IMR-90 (cell line): ENCODE measurements at regions not wholly inside any gene's neighbourhood (a gene's known extent, or its start where the extent isn't known, plus 50 kb on each side); places are given as distances from the start of the nearest gene placed in this dataset.

Experiments used
- ATAC-seq: fragments of 200-7000 bp; cut with Tn5 transposase; 2 replicates; pipeline ENCODE4 v1.9.1; 2020; ENCODE audit warnings: low read depth, mild to moderate bottlenecking, moderate library complexity
- BruUV-seq: library from RNA; stranded (reverse); fragments of 400-500 nt; replicated peaks from 2 replicates; lab custom pipeline; 2021; lab: Mats Ljungman, UMichigan
- CTCF ChIA-PET: fragments of 300-600 bp; formaldehyde crosslinking; extraction: SDS; loops from one replicate; lab custom pipeline; 2021; ENCODE audit warnings: antibody characterized with exemption; lab: Yijun Ruan, JAX
- POLR2A ChIA-PET: fragments of 300-600 bp; sonication (Branson Sonifier 250); formaldehyde crosslinking; loops from one replicate; lab custom pipeline; 2022; ENCODE audit warnings: antibody characterized with exemption; ENCODE audit not compliant: unreplicated experiment; lab: Charles Lee
- DNase-seq: peaks from one replicate; pipeline ENCODE4 v3.0.0; 2013
- H2AFZ ChIP-seq: replicated peaks from 2 replicates; pipeline ENCODE3; 2013; ENCODE audit warnings: low read length, mild to moderate bottlenecking; ENCODE audit not compliant: poor library complexity
- H2AK5ac ChIP-seq: 2 replicates; pipeline ENCODE4 v1.6.1; 2013; ENCODE audit warnings: low read depth, low read length, inconsistent platforms
- H2AK9ac ChIP-seq: replicated peaks from 2 replicates; pipeline ENCODE3; 2013; ENCODE audit warnings: mild to moderate bottlenecking, low read depth, low read length, moderate library complexity; ENCODE audit not compliant: poor library complexity
- H2BK120ac ChIP-seq: 2 replicates; pipeline ENCODE4 v1.6.1; 2013; ENCODE audit warnings: low read depth, low read length, inconsistent platforms
- H2BK15ac ChIP-seq: 3 replicates; pipeline ENCODE4 v1.6.1; 2013; ENCODE audit warnings: low read depth, low read length, inconsistent platforms
- H2BK20ac ChIP-seq: 2 replicates; pipeline ENCODE4 v1.6.1; 2013; ENCODE audit warnings: low read depth, mild to moderate bottlenecking, inconsistent platforms, low read length, moderate library complexity
- H2BK5ac ChIP-seq: 2 replicates; pipeline ENCODE4 v1.6.1; 2013; ENCODE audit warnings: mild to moderate bottlenecking, low read depth, low read length, inconsistent platforms; ENCODE audit not compliant: poor library complexity, severe bottlenecking
- H3K14ac ChIP-seq: replicated peaks from 2 replicates; pipeline ENCODE4 v1.6.1; 2013; ENCODE audit warnings: low read depth, low read length, inconsistent platforms
- H3K18ac ChIP-seq: 2 replicates; pipeline ENCODE4 v1.6.1; 2013; ENCODE audit warnings: low read depth, low read length, control low read depth
- H3K23ac ChIP-seq: 2 replicates; pipeline ENCODE4 v1.6.1; 2013; ENCODE audit warnings: low read depth, low read length, inconsistent platforms
- H3K27ac ChIP-seq: 2 replicates; pipeline ENCODE4 v1.5.1; 2013; ENCODE audit warnings: mild to moderate bottlenecking, control low read depth, low read length; ENCODE audit not compliant: insufficient read depth
- H3K27me3 ChIP-seq: 2 replicates; pipeline ENCODE4 v1.6.1; 2013; ENCODE audit warnings: low read length; ENCODE audit not compliant: control insufficient read depth, insufficient read depth
- H3K36me3 ChIP-seq: 2 replicates; pipeline ENCODE4 v1.6.1; 2013; ENCODE audit warnings: low read length, mixed read lengths; ENCODE audit not compliant: control insufficient read depth, insufficient read depth
- H3K4ac ChIP-seq: 2 replicates; pipeline ENCODE4 v1.6.1; 2013; ENCODE audit warnings: low read depth, low read length, inconsistent platforms
- H3K4me1 ChIP-seq: 2 replicates; pipeline ENCODE4 v1.6.1; 2013; ENCODE audit warnings: low read length, mixed read lengths; ENCODE audit not compliant: control insufficient read depth, insufficient read depth
- H3K4me2 ChIP-seq: 2 replicates; pipeline ENCODE4 v1.6.1; 2013; ENCODE audit warnings: low read depth, mild to moderate bottlenecking, control low read depth, low read length, moderate library complexity
- H3K4me3 ChIP-seq: 2 replicates; pipeline ENCODE4 v1.5.1; 2013; ENCODE audit warnings: low read depth, mild to moderate bottlenecking, control low read depth, low read length, moderate library complexity; ENCODE audit not compliant: insufficient read depth
- H3K56ac ChIP-seq: 2 replicates; pipeline ENCODE4 v1.6.1; 2013; ENCODE audit warnings: low read length, inconsistent platforms; ENCODE audit not compliant: insufficient read depth; ENCODE audit errors: extremely low read depth
- H3K79me1 ChIP-seq, 2 experiments: 2 replicates each; pipeline ENCODE4 v1.6.1; 2013; ENCODE audit warnings: low read length in 2 of 2, inconsistent platforms in 1 of 2, low read depth in 1 of 2
- H3K9ac ChIP-seq: 2 replicates; pipeline ENCODE4 v1.6.1; 2013; ENCODE audit warnings: low read depth, low read length, control low read depth
- H3K9me1 ChIP-seq: 2 replicates; pipeline ENCODE4 v1.6.1; 2013; ENCODE audit warnings: low read length, inconsistent platforms; ENCODE audit not compliant: insufficient read depth
- H3K9me3 ChIP-seq: 2 replicates; pipeline ENCODE4 v1.6.1; 2013; ENCODE audit warnings: low read length; ENCODE audit not compliant: control insufficient read depth, insufficient read depth
- H4K20me1 ChIP-seq: 2 replicates; pipeline ENCODE4 v1.6.1; 2013; ENCODE audit warnings: low read length, inconsistent platforms; ENCODE audit not compliant: insufficient read depth
- H4K5ac ChIP-seq: 2 replicates; pipeline ENCODE4 v1.6.1; 2013; ENCODE audit warnings: mild to moderate bottlenecking, low read depth, low read length, control low read depth
- H4K8ac ChIP-seq, 2 experiments: 2 replicates each; pipeline ENCODE4 v1.6.1; 2013; ENCODE audit warnings: low read depth in 2 of 2, low read length in 2 of 2, control low read depth in 1 of 2, inconsistent platforms in 1 of 2
- H4K91ac ChIP-seq: 2 replicates; pipeline ENCODE4 v1.6.1; 2013; ENCODE audit warnings: low read depth, low read length, inconsistent platforms; ENCODE audit not compliant: insufficient read depth
- BHLHE40 ChIP-seq: fragments of 150-350 bp; IDR thresholded peaks from 2 replicates; pipeline ENCODE4 v1.6.1; 2016; ENCODE audit warnings: mild to moderate bottlenecking, low read depth, low read length
- CEBPB ChIP-seq: IDR thresholded peaks from 2 replicates; pipeline ENCODE4 v1.6.1; 2012; ENCODE audit warnings: low read depth, low read length, improper control_type of control experiment
- CTCF ChIP-seq: conservative IDR thresholded peaks from 2 replicates; pipeline ENCODE4 v1.5.1; 2012; ENCODE audit warnings: mild to moderate bottlenecking, low read depth, low read length, improper control_type of control experiment
- ELK1 ChIP-seq: fragments of 150-350 bp; IDR thresholded peaks from 2 replicates; pipeline ENCODE4 v1.6.1; 2016; ENCODE audit warnings: low read depth, mild to moderate bottlenecking, low read length, moderate library complexity, borderline replicate concordance
- FOS ChIP-seq: fragments of 150-350 bp; IDR thresholded peaks from 2 replicates; pipeline ENCODE4 v1.6.1; 2016; ENCODE audit warnings: low read depth, low read length
- MAFK ChIP-seq: IDR thresholded peaks from 2 replicates; pipeline ENCODE4 v1.6.1; 2012; ENCODE audit warnings: low read depth, low read length, improper control_type of control experiment
- MAZ ChIP-seq: IDR thresholded peaks from 2 replicates; pipeline ENCODE4 v1.6.1; 2012; ENCODE audit warnings: low read depth, mild to moderate bottlenecking, low read length, improper control_type of control experiment, moderate library complexity, borderline replicate concordance
- MXI1 ChIP-seq: IDR thresholded peaks from 2 replicates; pipeline ENCODE4 v1.6.1; 2012; ENCODE audit warnings: low read depth, mild to moderate bottlenecking, low read length, moderate library complexity, borderline replicate concordance
- NFE2L2 ChIP-seq: fragments of 150-350 bp; IDR thresholded peaks from 2 replicates; pipeline ENCODE4 v1.6.1; 2016; ENCODE audit warnings: low read depth, mild to moderate bottlenecking, low read length
- POLR2A ChIP-seq: IDR thresholded peaks from 2 replicates; pipeline ENCODE4 v1.6.1; 2012; ENCODE audit warnings: mild to moderate bottlenecking, low read depth, low read length
- RAD21 ChIP-seq: IDR thresholded peaks from 2 replicates; pipeline ENCODE4 v1.6.1; 2012; ENCODE audit warnings: low read length, improper control_type of control experiment
- RCOR1 ChIP-seq: IDR thresholded peaks from 2 replicates; pipeline ENCODE4 v1.6.1; 2012; ENCODE audit warnings: mild to moderate bottlenecking, low read length, improper control_type of control experiment; ENCODE audit not compliant: insufficient replicate concordance
- SMC3 ChIP-seq: fragments of 150-350 bp; IDR thresholded peaks from 2 replicates; pipeline ENCODE4 v1.6.1; 2016; ENCODE audit warnings: low read depth, mild to moderate bottlenecking, antibody characterized with exemption, low read length, moderate library complexity
- USF2 ChIP-seq: fragments of 150-350 bp; IDR thresholded peaks from 2 replicates; pipeline ENCODE4 v1.6.1; 2017; ENCODE audit warnings: mild to moderate bottlenecking, antibody characterized with exemption, low read length, low read depth
- WGBS, 2 experiments: methylation state at CpG; one replicate each; pipeline versions ENCODE4 v1.1.5 to v1.1.7; 2013; ENCODE audit warnings: missing lambda C conversion rate in 2 of 2; ENCODE audit not compliant: insufficient read length in 1 of 2; ENCODE audit errors: extremely low coverage in 2 of 2; 5-methylcytosine and 5-hydroxymethylcytosine counted together
- dilution Hi-C: fragments of 300-500 bp; cut with HindIII; formaldehyde crosslinking; loops from one replicate; pipeline ENCODE4 v1.14.3; 2018; ENCODE audit warnings: low sequenced_read_pairs; ENCODE audit not compliant: unreplicated experiment
- in situ Hi-C: fragments of 300-500 bp; cut with MboI; formaldehyde crosslinking; loops from 3 replicates; pipeline ENCODE4 v1.14.3; 2019; ENCODE audit warnings: low sequenced_read_pairs, inconsistent platforms, mixed read lengths
- intact Hi-C: fragments of 100-400 bp; cut with micrococcal nuclease; formaldehyde crosslinking; loops from 2 replicates; pipeline ENCODE4 v1.10.0; 2022

GRCh38 chr20:54294094-54294493 lies 86.2 kb downstream of the PFDN4 start:
- no peak overlapping the region for H3K14ac ChIP-seq
- no peak overlapping the region for H3K56ac ChIP-seq
- no peak overlapping the region for H3K18ac ChIP-seq
- no peak overlapping the region for H3K4me2 ChIP-seq
- BruUV-seq = no TSS peak
- H4K20me1 ChIP-seq = no peaks in the 10 kb centered on the region
- in situ Hi-C loops = no loop called here
- no peak overlapping the region for H3K4me3 ChIP-seq
- ChIA-PET POLR2A (no interaction called here), CTCF (no interaction called here)
- no peak overlapping the region for H4K8ac ChIP-seq
- no peaks in the 10 kb centered on the region for H3K79me1 ChIP-seq
- no peak overlapping the region for H2BK15ac ChIP-seq
- intact Hi-C loops = no loop called here
- no peaks in the 10 kb centered on the region for H3K4me1 ChIP-seq
- H3K27ac ChIP-seq = no peak overlapping the region
- H4K91ac ChIP-seq = no peak overlapping the region
- dilution Hi-C loops = no loop called here
- DNase-seq (no peak), ATAC-seq (no peak)
- TF ChIP-seq CTCF (no peak), RCOR1 (no peak), ELK1 (no peak), MAFK (no peak), NFE2L2 (no peak), FOS (no peak), RAD21 (no peak), MAZ (no peak), SMC3 (no peak), POLR2A (no peak), MXI1 (no peak), CEBPB (no peak), USF2 (no peak), BHLHE40 (no peak)
- no peaks in the 10 kb centered on the region for H3K36me3 ChIP-seq
- H3K4ac ChIP-seq = no peak overlapping the region
- H3K9me1 ChIP-seq = no peaks in the 10 kb centered on the region
- H2AK5ac ChIP-seq = no peak overlapping the region
- no peaks in the 10 kb centered on the region; the same call in 1 of the 2 replicates for H3K27me3 ChIP-seq
- no peak overlapping the region for H2BK120ac ChIP-seq
- H2AFZ ChIP-seq = no peak overlapping the region
- no peak overlapping the region for H3K23ac ChIP-seq
- no peaks in the 10 kb centered on the region for H3K9me3 ChIP-seq
- no peak overlapping the region for H3K9ac ChIP-seq
- no peak overlapping the region for H2AK9ac ChIP-seq
- no peak overlapping the region for H2BK20ac ChIP-seq
- H2BK5ac ChIP-seq = no peak overlapping the region
- WGBS, 2 experiments = no CpG with 5 or more reads among the region's 2 CpGs
- H4K5ac ChIP-seq = no peak overlapping the region
